ENCODE measurements at regions not wholly inside any gene's neighbourhood (a gene's known extent, or its start where the extent isn't known, plus 50 kb on each side); places are given as distances from the start of the nearest gene placed in this dataset.

DNA sequence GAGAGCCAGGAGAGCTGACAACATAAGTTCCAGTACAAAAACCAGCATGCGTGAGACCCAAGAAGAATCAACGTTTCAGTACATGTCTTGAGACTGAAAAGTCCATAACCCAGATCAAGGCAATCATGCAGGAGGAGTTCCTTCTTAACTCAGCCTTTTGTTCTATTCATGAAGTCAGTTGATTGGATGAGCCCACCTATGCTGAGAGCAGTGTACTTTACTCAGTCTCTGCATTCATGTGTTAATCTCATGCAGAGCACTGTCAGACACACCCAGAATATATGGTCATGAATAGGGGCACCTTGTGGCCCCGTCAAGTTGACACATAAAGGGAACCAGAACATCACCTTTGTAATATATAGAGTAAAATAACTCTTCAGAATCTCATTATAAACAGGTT, 653.6 kb upstream of the CNTNAP5 start:
- Histone ChIP-seq H3K27ac (ENCODE audit: low read length) (no peak overlapping the region), H3K4me3 (ENCODE audit: low read depth in 1 of 2, low read length in 2 of 2) (no peak overlapping the region), H3K9me3 (ENCODE audit: insufficient read depth, low read length, severe bottlenecking) (no peaks in the 10 kb centered on the region), H3K4me2 (ENCODE audit: insufficient read depth, low read length) (no peak overlapping the region), H3K9ac (ENCODE audit: low read depth, low read length) (no peak overlapping the region), H4K20me1 (ENCODE audit: insufficient read depth, low read length) (no peaks in the 10 kb centered on the region), H3K36me3 (ENCODE audit: insufficient read depth, low read length) (no peaks in the 10 kb centered on the region), H3K4me1 (ENCODE audit: insufficient read depth, low read length) (no peaks in the 10 kb centered on the region), H3K79me2 (ENCODE audit: insufficient read depth, low read length) (no peaks in the 10 kb centered on the region), H3K27me3 (ENCODE audit: insufficient read depth, low read length, poor library complexity) (no peaks in the 10 kb centered on the region), H2AFZ (ENCODE audit: low read depth, low read length) (no peak overlapping the region)
- DNase-seq = no peak
- TF ChIP-seq EZH2 (IDR thresholded peaks at IDR 0.05; ENCODE audit: borderline replicate concordance, low read depth, low read length, severe bottlenecking) = no peak
- no peak for TF ChIP-seq CTCF (IDR thresholded peaks at IDR 0.05; ENCODE audit: borderline replicate concordance, extremely low read depth, low read length, poor library complexity, severe bottlenecking)
- ATAC-seq (ENCODE audit: insufficient read depth, low read depth) = no peak

DNA sequence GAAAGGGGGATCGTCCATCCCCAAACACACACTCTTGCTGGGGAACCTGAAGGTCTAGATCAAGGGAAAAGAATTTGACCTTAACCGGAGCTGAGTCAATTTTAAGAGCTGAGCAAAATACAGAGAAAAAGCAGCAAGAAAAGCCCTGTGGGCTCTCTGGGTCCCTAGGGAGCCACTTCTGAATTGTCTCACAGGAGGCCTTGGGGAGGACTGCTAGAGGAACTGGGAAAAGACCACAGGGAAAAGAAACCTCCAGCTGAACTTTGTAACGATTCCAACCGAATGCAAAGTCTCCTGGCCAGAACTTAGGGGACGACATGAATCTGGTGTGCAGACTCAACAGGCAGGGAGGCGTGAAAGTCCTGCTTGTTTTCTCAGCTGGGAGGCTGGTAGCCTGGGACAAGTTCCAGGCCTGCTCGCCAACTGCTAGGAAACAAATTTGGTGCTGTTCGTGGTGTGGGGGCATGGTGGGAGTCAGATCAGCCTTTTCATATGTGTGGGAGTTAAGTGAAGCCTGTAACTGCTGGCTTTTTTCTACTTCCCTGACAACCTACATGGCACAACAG, 644.6 kb upstream of the CNTNAP5 start:
- no peak overlapping the region for H3K4me3 ChIP-seq (ENCODE audit: low read depth in 1 of 2, low read length in 2 of 2)
- no peak for DNase-seq
- no peak overlapping the region for H3K27ac ChIP-seq (ENCODE audit: low read length)
- no peak overlapping the region for H3K9ac ChIP-seq (ENCODE audit: low read depth, low read length)
- H3K4me1 ChIP-seq (ENCODE audit: insufficient read depth, low read length) = no peaks in the 10 kb centered on the region
- no peaks in the 10 kb centered on the region for H3K27me3 ChIP-seq (ENCODE audit: insufficient read depth, low read length, poor library complexity)
- H3K9me3 ChIP-seq (ENCODE audit: insufficient read depth, low read length, severe bottlenecking) = no peaks in the 10 kb centered on the region
- ATAC-seq (ENCODE audit: insufficient read depth, low read depth) = no peak
- H3K79me2 ChIP-seq (ENCODE audit: insufficient read depth, low read length) = no peaks in the 10 kb centered on the region
- H4K20me1 ChIP-seq (ENCODE audit: insufficient read depth, low read length) = no peaks in the 10 kb centered on the region
- TF ChIP-seq CTCF (IDR thresholded peaks at IDR 0.05; ENCODE audit: borderline replicate concordance, extremely low read depth, low read length, poor library complexity, severe bottlenecking) = no peak
- TF ChIP-seq EZH2 (IDR thresholded peaks at IDR 0.05; ENCODE audit: borderline replicate concordance, low read depth, low read length, severe bottlenecking) = no peak
- no peak overlapping the region for H3K4me2 ChIP-seq (ENCODE audit: insufficient read depth, low read length)
- no peak overlapping the region for H2AFZ ChIP-seq (ENCODE audit: low read depth, low read length)
- H3K36me3 ChIP-seq (ENCODE audit: insufficient read depth, low read length) = no peaks in the 10 kb centered on the region

- Histone ChIP-seq H3K9ac (ENCODE audit: low read depth, low read length) (no peak overlapping the region), H3K4me2 (ENCODE audit: insufficient read depth, low read length) (no peak overlapping the region), H3K79me2 (ENCODE audit: insufficient read depth, low read length) (no peaks in the 10 kb centered on the region), H2AFZ (ENCODE audit: low read depth, low read length) (no peak overlapping the region), H4K20me1 (ENCODE audit: insufficient read depth, low read length) (no peaks in the 10 kb centered on the region), H3K27ac (ENCODE audit: low read length) (no peak overlapping the region), H3K4me3 (ENCODE audit: low read depth in 1 of 2, low read length in 2 of 2) (no peak overlapping the region), H3K4me1 (ENCODE audit: insufficient read depth, low read length) (no peaks in the 10 kb centered on the region), H3K36me3 (ENCODE audit: insufficient read depth, low read length) (no peaks in the 10 kb centered on the region), H3K27me3 (ENCODE audit: insufficient read depth, low read length, poor library complexity) (no peaks in the 10 kb centered on the region), H3K9me3 (ENCODE audit: insufficient read depth, low read length, severe bottlenecking) (no peaks in the 10 kb centered on the region)
- no peak for TF ChIP-seq CTCF (IDR thresholded peaks at IDR 0.05; ENCODE audit: borderline replicate concordance, extremely low read depth, low read length, poor library complexity, severe bottlenecking)
- TF ChIP-seq EZH2 (IDR thresholded peaks at IDR 0.05; ENCODE audit: borderline replicate concordance, low read depth, low read length, severe bottlenecking) = no peak
- no peak for ATAC-seq (ENCODE audit: insufficient read depth, low read depth)
- DNase-seq = no peak
Observed at GRCh38 chr2:123415678-123416077, 609.4 kb upstream of the CNTNAP5 start.

DNA sequence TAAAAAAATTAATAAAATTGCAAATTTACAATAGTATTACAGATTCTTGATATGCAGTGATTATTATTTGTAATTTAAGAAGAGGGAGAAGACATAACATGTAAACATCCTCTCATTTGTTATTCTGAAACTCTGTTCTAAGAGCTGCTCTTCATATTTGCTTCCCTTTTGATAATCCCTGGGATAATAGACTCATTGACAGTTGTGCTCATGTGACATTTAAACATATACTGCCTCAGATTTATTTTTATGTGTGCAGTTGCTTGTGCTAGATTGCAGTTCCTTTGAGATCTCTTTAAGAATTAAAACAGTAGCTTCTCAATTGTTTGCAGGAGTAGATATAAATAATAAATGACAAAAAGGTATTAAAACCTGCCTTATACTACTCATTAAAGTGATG, 605.1 kb upstream of the CNTNAP5 start:
- Histone ChIP-seq H3K4me1 (ENCODE audit: insufficient read depth, low read length) (no peaks in the 10 kb centered on the region), H3K36me3 (ENCODE audit: insufficient read depth, low read length) (no peaks in the 10 kb centered on the region), H3K4me2 (ENCODE audit: insufficient read depth, low read length) (no peak overlapping the region), H4K20me1 (ENCODE audit: insufficient read depth, low read length) (no peaks in the 10 kb centered on the region), H2AFZ (ENCODE audit: low read depth, low read length) (no peak overlapping the region), H3K27ac (ENCODE audit: low read length) (no peak overlapping the region), H3K27me3 (ENCODE audit: insufficient read depth, low read length, poor library complexity) (no peaks in the 10 kb centered on the region), H3K79me2 (ENCODE audit: insufficient read depth, low read length) (no peaks in the 10 kb centered on the region), H3K9me3 (ENCODE audit: insufficient read depth, low read length, severe bottlenecking) (no peaks in the 10 kb centered on the region), H3K9ac (ENCODE audit: low read depth, low read length) (no peak overlapping the region), H3K4me3 (ENCODE audit: low read depth in 1 of 2, low read length in 2 of 2) (no peak overlapping the region)
- DNase-seq (no peak), ATAC-seq (ENCODE audit: insufficient read depth, low read depth) (no peak)
- no peak for TF ChIP-seq EZH2 (IDR thresholded peaks at IDR 0.05; ENCODE audit: borderline replicate concordance, low read depth, low read length, severe bottlenecking)
- TF ChIP-seq CTCF (IDR thresholded peaks at IDR 0.05; ENCODE audit: borderline replicate concordance, extremely low read depth, low read length, poor library complexity, severe bottlenecking) = no peak

Measured in DND-41 (cell line).